ENCODE measurements at regions not wholly inside any gene's neighbourhood (a gene's known extent, or its start where the extent isn't known, plus 50 kb on each side); places are given as distances from the start of the nearest gene placed in this dataset.

DNA sequence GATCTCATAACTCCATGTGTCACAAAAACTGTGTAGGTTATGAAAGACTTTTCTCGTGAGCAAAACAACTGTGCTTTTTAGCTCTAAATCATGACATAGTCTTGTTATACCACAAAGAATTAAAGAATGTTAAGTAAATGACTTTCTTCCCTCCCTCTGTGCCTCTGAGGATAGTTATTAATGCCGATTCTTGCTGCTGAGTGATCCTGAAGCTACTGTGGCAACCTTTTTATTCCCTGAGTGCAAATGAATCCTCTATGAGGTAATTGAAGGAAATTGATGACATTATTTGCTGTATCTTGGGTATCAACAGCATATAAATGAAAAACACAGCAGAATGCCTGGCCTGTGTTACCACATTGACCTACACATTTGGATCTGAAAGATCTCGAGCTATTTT, 142.2 kb upstream of the HDAC9 start:
- H3K4me3 ChIP-seq (replicated peaks in 1 of 2; ENCODE audit: low read depth in 1 of 2, low read length in 2 of 2) = no peak overlapping the region
- BruUV-seq (replicated peaks) = no TSS peak
- no peaks in the 10 kb centered on the region for H4K20me1 ChIP-seq (ENCODE audit: insufficient read depth)
- H3K4me1 ChIP-seq (ENCODE audit: control insufficient read depth in 1 of 2, insufficient read depth in 2 of 2, low read length in 2 of 2) = peaks cover 0 to 3% of the 10 kb centered on the region in 2 experiments; a peak in 2 of 4 replicates
- H3K79me2 ChIP-seq (ENCODE audit: insufficient read depth, low read length) = no peaks in the 10 kb centered on the region
- no peak overlapping the region for H3K9ac ChIP-seq (ENCODE audit: low read length)
- no peak for TF ChIP-seq ZFX (IDR thresholded peaks at IDR 0.05)
- no peak for TF ChIP-seq POLR2AphosphoS5 (IDR thresholded peaks at IDR 0.05; ENCODE audit: low read depth, low read length)
- no peak for TF ChIP-seq RAD21 (IDR thresholded peaks at IDR 0.05; ENCODE audit: low read depth)
- no peak for TF ChIP-seq CEBPB (IDR thresholded peaks at IDR 0.05; ENCODE audit: low read depth)
- TF ChIP-seq SIN3A (IDR thresholded peaks at IDR 0.05; ENCODE audit: low read depth) = no peak
- no peak for TF ChIP-seq FOSL1 (IDR thresholded peaks at IDR 0.05; ENCODE audit: low read depth)
- no peak for TF ChIP-seq SRF (IDR thresholded peaks at IDR 0.05; ENCODE audit: low read depth)
- TF ChIP-seq YY1 (IDR thresholded peaks at IDR 0.05; ENCODE audit: extremely low read depth, insufficient replicate concordance, low read depth, low read length) = no peak
- no peak for TF ChIP-seq EGR1 (IDR thresholded peaks at IDR 0.05; ENCODE audit: low read depth)
- no peak for TF ChIP-seq ZNF274 (IDR thresholded peaks at IDR 0.05; ENCODE audit: low read depth, low read length)
- no peak for TF ChIP-seq JUND (IDR thresholded peaks at IDR 0.05)
- TF ChIP-seq, protein P1, sequence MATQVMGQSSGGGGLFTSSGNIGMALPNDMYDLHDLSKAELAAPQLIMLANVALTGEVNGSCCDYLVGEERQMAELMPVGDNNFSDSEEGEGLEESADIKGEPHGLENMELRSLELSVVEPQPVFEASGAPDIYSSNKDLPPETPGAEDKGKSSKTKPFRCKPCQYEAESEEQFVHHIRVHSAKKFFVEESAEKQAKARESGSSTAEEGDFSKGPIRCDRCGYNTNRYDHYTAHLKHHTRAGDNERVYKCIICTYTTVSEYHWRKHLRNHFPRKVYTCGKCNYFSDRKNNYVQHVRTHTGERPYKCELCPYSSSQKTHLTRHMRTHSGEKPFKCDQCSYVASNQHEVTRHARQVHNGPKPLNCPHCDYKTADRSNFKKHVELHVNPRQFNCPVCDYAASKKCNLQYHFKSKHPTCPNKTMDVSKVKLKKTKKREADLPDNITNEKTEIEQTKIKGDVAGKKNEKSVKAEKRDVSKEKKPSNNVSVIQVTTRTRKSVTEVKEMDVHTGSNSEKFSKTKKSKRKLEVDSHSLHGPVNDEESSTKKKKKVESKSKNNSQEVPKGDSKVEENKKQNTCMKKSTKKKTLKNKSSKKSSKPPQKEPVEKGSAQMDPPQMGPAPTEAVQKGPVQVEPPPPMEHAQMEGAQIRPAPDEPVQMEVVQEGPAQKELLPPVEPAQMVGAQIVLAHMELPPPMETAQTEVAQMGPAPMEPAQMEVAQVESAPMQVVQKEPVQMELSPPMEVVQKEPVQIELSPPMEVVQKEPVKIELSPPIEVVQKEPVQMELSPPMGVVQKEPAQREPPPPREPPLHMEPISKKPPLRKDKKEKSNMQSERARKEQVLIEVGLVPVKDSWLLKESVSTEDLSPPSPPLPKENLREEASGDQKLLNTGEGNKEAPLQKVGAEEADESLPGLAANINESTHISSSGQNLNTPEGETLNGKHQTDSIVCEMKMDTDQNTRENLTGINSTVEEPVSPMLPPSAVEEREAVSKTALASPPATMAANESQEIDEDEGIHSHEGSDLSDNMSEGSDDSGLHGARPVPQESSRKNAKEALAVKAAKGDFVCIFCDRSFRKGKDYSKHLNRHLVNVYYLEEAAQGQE (IDR thresholded peaks at IDR 0.05; ENCODE audit: low read depth) = no peak
- TF ChIP-seq, protein P2, sequence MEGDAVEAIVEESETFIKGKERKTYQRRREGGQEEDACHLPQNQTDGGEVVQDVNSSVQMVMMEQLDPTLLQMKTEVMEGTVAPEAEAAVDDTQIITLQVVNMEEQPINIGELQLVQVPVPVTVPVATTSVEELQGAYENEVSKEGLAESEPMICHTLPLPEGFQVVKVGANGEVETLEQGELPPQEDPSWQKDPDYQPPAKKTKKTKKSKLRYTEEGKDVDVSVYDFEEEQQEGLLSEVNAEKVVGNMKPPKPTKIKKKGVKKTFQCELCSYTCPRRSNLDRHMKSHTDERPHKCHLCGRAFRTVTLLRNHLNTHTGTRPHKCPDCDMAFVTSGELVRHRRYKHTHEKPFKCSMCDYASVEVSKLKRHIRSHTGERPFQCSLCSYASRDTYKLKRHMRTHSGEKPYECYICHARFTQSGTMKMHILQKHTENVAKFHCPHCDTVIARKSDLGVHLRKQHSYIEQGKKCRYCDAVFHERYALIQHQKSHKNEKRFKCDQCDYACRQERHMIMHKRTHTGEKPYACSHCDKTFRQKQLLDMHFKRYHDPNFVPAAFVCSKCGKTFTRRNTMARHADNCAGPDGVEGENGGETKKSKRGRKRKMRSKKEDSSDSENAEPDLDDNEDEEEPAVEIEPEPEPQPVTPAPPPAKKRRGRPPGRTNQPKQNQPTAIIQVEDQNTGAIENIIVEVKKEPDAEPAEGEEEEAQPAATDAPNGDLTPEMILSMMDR (IDR thresholded peaks at IDR 0.05 in 2 of 3, conservative IDR thresholded peaks at IDR 0.05 in 1 of 3; ENCODE audit: borderline replicate concordance in 1 of 3, insufficient read depth in 1 of 3, low read depth in 2 of 3, low read length in 2 of 3) = no peak
- TF ChIP-seq MAX (IDR thresholded peaks at IDR 0.05) = no peak
- TF ChIP-seq EZH2 (IDR thresholded peaks at IDR 0.05) = no peak
- no peak for TF ChIP-seq ELF1 (IDR thresholded peaks at IDR 0.05; ENCODE audit: borderline replicate concordance, low read depth)
- POLR2A ChIA-PET = interaction anchor here (1.2 kb wide), 1 partner anchor 217 kb away, joined by 4 read pairs; no protein-coding TSS in a partner anchor
- H3K9me2 ChIP-seq (ENCODE audit: insufficient read depth) = no peaks in the 10 kb centered on the region
- no peaks in the 10 kb centered on the region for H3K36me3 ChIP-seq (ENCODE audit: control insufficient read depth in 1 of 2, insufficient read depth in 2 of 2, low read length in 2 of 2)
- no peak overlapping the region for H2AFZ ChIP-seq (ENCODE audit: low read depth, low read length, poor library complexity, severe bottlenecking)
- RAD21 ChIA-PET (ENCODE audit: low non-redundant PET in 1 of 2, low total read pairs in 2 of 2, uncharacterized antibody in 2 of 2, unreplicated experiment in 2 of 2) = interaction anchor here in 1 of 2 experiments (1.2 to 1.6 kb wide), 2 partner anchors 217 to 313 kb away, joined by 5 to 8 read pairs; no protein-coding TSS in a partner anchor
- intact Hi-C loops (cut with micrococcal nuclease) = loop anchor here (2.0 to 5.0 kb wide), 3 partner anchors 313 to 1089 kb away; no protein-coding TSS in a partner anchor
- DNase-seq (ENCODE audit: low read depth, low spot score) (no peak), ATAC-seq (no peak)
- no peak overlapping the region for H3K4me2 ChIP-seq (ENCODE audit: low read length)
- CTCF ChIA-PET = interaction anchor here (1.1 to 4.4 kb wide), 9 partner anchors 217 to 1199 kb away, joined by 3 to 93 read pairs (median 6); no protein-coding TSS in a partner anchor
- H3K27me3 ChIP-seq (ENCODE audit: insufficient read depth, low read length) = no peaks in the 10 kb centered on the region
- no peaks in the 10 kb centered on the region for H3K9me3 ChIP-seq (ENCODE audit: control insufficient read depth in 1 of 2, insufficient read depth in 1 of 2, low read depth in 1 of 2, low read length in 2 of 2)
- H3K27ac ChIP-seq (ENCODE audit: low read depth, low read length) = no peak overlapping the region
